ENCODE measurements at regions not wholly inside any gene's neighbourhood (a gene's known extent, or its start where the extent isn't known, plus 50 kb on each side); places are given as distances from the start of the nearest gene placed in this dataset.

GRCh38 chr2:51706220-51706619 lies 674.3 kb upstream of the NRXN1 start:
- no peaks in the 10 kb centered on the region for H3K9me2 ChIP-seq (replicated peaks; ENCODE audit: insufficient read depth, low read length)
- no peak overlapping the region for H3K9ac ChIP-seq (ENCODE audit: low read length)
- H3K4me2 ChIP-seq (ENCODE audit: low read depth, low read length, poor library complexity, severe bottlenecking), result no peak overlapping the region
- no peaks in the 10 kb centered on the region for H4K20me1 ChIP-seq (ENCODE audit: low read depth, low read length)
- H3K27ac ChIP-seq (ENCODE audit: low read depth, low read length), result no peak overlapping the region
- H3K36me3 ChIP-seq (ENCODE audit: low read length), result no peaks in the 10 kb centered on the region
- no peaks in the 10 kb centered on the region for H3K9me3 ChIP-seq (ENCODE audit: insufficient read depth, low read length)
- no peak overlapping the region for H2AFZ ChIP-seq (ENCODE audit: low read depth, low read length, severe bottlenecking)
- H3K79me2 ChIP-seq (ENCODE audit: insufficient read depth, low read length), result no peaks in the 10 kb centered on the region
- no peaks in the 10 kb centered on the region for H3F3A ChIP-seq (ENCODE audit: insufficient read depth)
- H3K27me3 ChIP-seq (ENCODE audit: low read length), result no peaks in the 10 kb centered on the region
- no peak for TF ChIP-seq EZH2phosphoT487 (conservative IDR thresholded peaks at IDR 0.05; ENCODE audit: low read length)
- no peak for TF ChIP-seq CTCF (IDR thresholded peaks at IDR 0.05; ENCODE audit: insufficient read depth, low read length, poor library complexity, severe bottlenecking)
- H3K4me3 ChIP-seq (ENCODE audit: insufficient read depth, low read length, poor library complexity, severe bottlenecking), result no peak overlapping the region

- no peaks in the 10 kb centered on the region for H3K36me3 ChIP-seq (ENCODE audit: low read length)
- H3K4me3 ChIP-seq (ENCODE audit: insufficient read depth, low read length, poor library complexity, severe bottlenecking), result no peak overlapping the region
- no peak for TF ChIP-seq CTCF (IDR thresholded peaks at IDR 0.05; ENCODE audit: insufficient read depth, low read length, poor library complexity, severe bottlenecking)
- TF ChIP-seq EZH2phosphoT487 (conservative IDR thresholded peaks at IDR 0.05; ENCODE audit: low read length), result no peak
These were observed 673.5 kb upstream of the NRXN1 start for GRCh38 chr2:51705417-51705816.

GRCh38 chr2:51698021-51698420 lies 666.1 kb upstream of the NRXN1 start:
- H3K9me2 ChIP-seq (replicated peaks; ENCODE audit: insufficient read depth, low read length), result no peaks in the 10 kb centered on the region
- H3K79me2 ChIP-seq (ENCODE audit: insufficient read depth, low read length), result no peaks in the 10 kb centered on the region
- H4K20me1 ChIP-seq (ENCODE audit: low read depth, low read length), result no peaks in the 10 kb centered on the region
- H3F3A ChIP-seq (ENCODE audit: insufficient read depth), result no peaks in the 10 kb centered on the region
- H3K27me3 ChIP-seq (ENCODE audit: low read length), result no peaks in the 10 kb centered on the region
- TF ChIP-seq EZH2phosphoT487 (conservative IDR thresholded peaks at IDR 0.05; ENCODE audit: low read length), result no peak
- TF ChIP-seq CTCF (IDR thresholded peaks at IDR 0.05; ENCODE audit: insufficient read depth, low read length, poor library complexity, severe bottlenecking), result no peak
- no peak overlapping the region for H2AFZ ChIP-seq (ENCODE audit: low read depth, low read length, severe bottlenecking)
- no peaks in the 10 kb centered on the region for H3K36me3 ChIP-seq (ENCODE audit: low read length)
- H3K4me2 ChIP-seq (ENCODE audit: low read depth, low read length, poor library complexity, severe bottlenecking), result no peak overlapping the region
- no peak overlapping the region for H3K9ac ChIP-seq (ENCODE audit: low read length)
- H3K27ac ChIP-seq (ENCODE audit: low read depth, low read length), result no peak overlapping the region
- H3K9me3 ChIP-seq (ENCODE audit: insufficient read depth, low read length), result no peaks in the 10 kb centered on the region
- no peak overlapping the region for H3K4me3 ChIP-seq (ENCODE audit: insufficient read depth, low read length, poor library complexity, severe bottlenecking)

More at GRCh38 chr2:51705417-51705816, 673.5 kb upstream of the NRXN1 start:
- Histone ChIP-seq H3K9ac (ENCODE audit: low read length) (no peak overlapping the region), H3K4me2 (ENCODE audit: low read depth, low read length, poor library complexity, severe bottlenecking) (no peak overlapping the region), H3K27me3 (ENCODE audit: low read length) (no peaks in the 10 kb centered on the region), H3K9me2 (replicated peaks; ENCODE audit: insufficient read depth, low read length) (no peaks in the 10 kb centered on the region), H3F3A (ENCODE audit: insufficient read depth) (no peaks in the 10 kb centered on the region), H3K27ac (ENCODE audit: low read depth, low read length) (no peak overlapping the region), H4K20me1 (ENCODE audit: low read depth, low read length) (no peaks in the 10 kb centered on the region), H3K79me2 (ENCODE audit: insufficient read depth, low read length) (no peaks in the 10 kb centered on the region), H2AFZ (ENCODE audit: low read depth, low read length, severe bottlenecking) (no peak overlapping the region), H3K9me3 (ENCODE audit: insufficient read depth, low read length) (no peaks in the 10 kb centered on the region)

Measured in SU-DHL-6 (cell line).